ENCODE measurements at regions not wholly inside any gene's neighbourhood (a gene's known extent, or its start where the extent isn't known, plus 50 kb on each side); places are given as distances from the start of the nearest gene placed in this dataset.

GRCh38 chr1:166470014-166470413 lies 303.2 kb upstream of the FAM78B start:
- H3K27ac Mint-ChIP-seq, result no peak overlapping the region

More at GRCh38 chr1:166470014-166470413, 303.2 kb upstream of the FAM78B start:
- H3K23ac ChIP-seq (ENCODE audit: insufficient read length, low read depth, low read length), result no peak overlapping the region
- H3K18ac ChIP-seq (ENCODE audit: insufficient read length, low read depth, low read length), result no peak overlapping the region
- WGBS (ENCODE audit: extremely low coverage, insufficient read length, low lambda C conversion rate), result no CpG with 5 or more reads among the region's 2 CpGs
- H3K27ac ChIP-seq (ENCODE audit: insufficient read length, low read depth, low read length), result no peak overlapping the region
- no peaks in the 10 kb centered on the region for H3K27me3 ChIP-seq (ENCODE audit: insufficient read depth, low read length)
- H3K79me1 ChIP-seq (ENCODE audit: insufficient read depth, low read depth, low read length, poor library complexity, severe bottlenecking), result no peaks in the 10 kb centered on the region
- no peak overlapping the region for H2AFZ ChIP-seq (ENCODE audit: low read length)
- no peak overlapping the region for H2AK5ac ChIP-seq (ENCODE audit: insufficient read length, low read length)
- H3T11ph ChIP-seq (ENCODE audit: low read length), result no peak overlapping the region
- no peaks in the 10 kb centered on the region for H3K23me2 ChIP-seq (ENCODE audit: insufficient read length, low read depth, low read length, poor library complexity, severe bottlenecking)
- peaks cover 2 to 5% of the 10 kb centered on the region in 2 experiments; a peak in 3 of 5 replicates for H3K9me3 Mint-ChIP-seq
- no peak overlapping the region for H4K5ac ChIP-seq (ENCODE audit: insufficient read length, low read depth, low read length)
- H4K20me1 ChIP-seq (ENCODE audit: control insufficient read depth, insufficient read depth, insufficient read length), result no peaks in the 10 kb centered on the region
- no peak for DNase-seq
- no peak overlapping the region for H3K4me2 ChIP-seq (ENCODE audit: insufficient read depth, insufficient read length, low read length)
- H2BK5ac ChIP-seq (ENCODE audit: insufficient read length, low read length), result no peak overlapping the region
- no peak overlapping the region for H2BK15ac ChIP-seq (ENCODE audit: low read depth, low read length)
- peaks cover 13% of the 10 kb centered on the region in 2 experiments for H3K4me1 Mint-ChIP-seq
- peaks cover 0 to 9% (median 0%) of the 10 kb centered on the region in 3 experiments; a peak in 4 of 7 replicates for H3K36me3 Mint-ChIP-seq (ENCODE audit: insufficient read depth in 1 of 3, low read depth in 3 of 3)
- no peak overlapping the region for H2BK20ac ChIP-seq (ENCODE audit: low read depth, low read length, poor library complexity, severe bottlenecking)
- TF ChIP-seq, protein P1, sequence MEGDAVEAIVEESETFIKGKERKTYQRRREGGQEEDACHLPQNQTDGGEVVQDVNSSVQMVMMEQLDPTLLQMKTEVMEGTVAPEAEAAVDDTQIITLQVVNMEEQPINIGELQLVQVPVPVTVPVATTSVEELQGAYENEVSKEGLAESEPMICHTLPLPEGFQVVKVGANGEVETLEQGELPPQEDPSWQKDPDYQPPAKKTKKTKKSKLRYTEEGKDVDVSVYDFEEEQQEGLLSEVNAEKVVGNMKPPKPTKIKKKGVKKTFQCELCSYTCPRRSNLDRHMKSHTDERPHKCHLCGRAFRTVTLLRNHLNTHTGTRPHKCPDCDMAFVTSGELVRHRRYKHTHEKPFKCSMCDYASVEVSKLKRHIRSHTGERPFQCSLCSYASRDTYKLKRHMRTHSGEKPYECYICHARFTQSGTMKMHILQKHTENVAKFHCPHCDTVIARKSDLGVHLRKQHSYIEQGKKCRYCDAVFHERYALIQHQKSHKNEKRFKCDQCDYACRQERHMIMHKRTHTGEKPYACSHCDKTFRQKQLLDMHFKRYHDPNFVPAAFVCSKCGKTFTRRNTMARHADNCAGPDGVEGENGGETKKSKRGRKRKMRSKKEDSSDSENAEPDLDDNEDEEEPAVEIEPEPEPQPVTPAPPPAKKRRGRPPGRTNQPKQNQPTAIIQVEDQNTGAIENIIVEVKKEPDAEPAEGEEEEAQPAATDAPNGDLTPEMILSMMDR (conservative IDR thresholded peaks at IDR 0.05), result no peak
- H3K27me3 Mint-ChIP-seq (ENCODE audit: low read depth), result peaks cover 1% of the 10 kb centered on the region; the same call in 1 of the 2 replicates
- no peak overlapping the region for H2BK120ac ChIP-seq (ENCODE audit: low read depth, low read length, poor library complexity, severe bottlenecking)
- no peak overlapping the region for H4K8ac ChIP-seq (replicated peaks; ENCODE audit: insufficient read length, low read depth, low read length)
- no peak overlapping the region for H3K4me3 Mint-ChIP-seq
- H3K9ac ChIP-seq (ENCODE audit: extremely low read depth, insufficient read length, low read length), result no peak overlapping the region
- no peak overlapping the region for H3K4ac ChIP-seq (ENCODE audit: low read depth, low read length)
- H3K9me3 ChIP-seq (ENCODE audit: control insufficient read depth, low read depth, low read length), result no peaks in the 10 kb centered on the region
- no peak overlapping the region for H3K56ac ChIP-seq (ENCODE audit: insufficient read length, low read depth, low read length)
- no peak overlapping the region for H2BK12ac ChIP-seq (ENCODE audit: insufficient read length, low read depth, low read length)
- H3K79me2 ChIP-seq (ENCODE audit: insufficient read depth, low read length), result no peaks in the 10 kb centered on the region
- no peaks in the 10 kb centered on the region; the same call in 1 of the 2 replicates for H3K4me1 ChIP-seq (ENCODE audit: insufficient read depth, low read length)
- H3K14ac ChIP-seq (ENCODE audit: insufficient read depth, low read length), result no peak overlapping the region
- no peak overlapping the region for H4K91ac ChIP-seq (ENCODE audit: insufficient read length, low read depth, low read length)

Data from H9 (cell line).